Loucy (cell line): ENCODE measurements at regions not wholly inside any gene's neighbourhood (a gene's known extent, or its start where the extent isn't known, plus 50 kb on each side); places are given as distances from the start of the nearest gene placed in this dataset.
A peak's percentile ranks its signal among the peaks of the same experiment; 100 is the strongest.
"Not testable (repeated sequence)": the region's sequence is repeated elsewhere in the genome, so short reads cannot be mapped to it uniquely, and the experiment has no call there.

Source experiments
- H2AFZ ChIP-seq: fragments of 200-600 bp; sonication (generic); 2 replicates; pipeline ENCODE4 v1.6.0; 2016; ENCODE audit warnings: antibody characterized with exemption, mild to moderate bottlenecking, low read length, moderate library complexity
- H3F3A ChIP-seq: fragments of 200-600 bp; 2 replicates; pipeline ENCODE4 v1.6.0; 2016; ENCODE audit warnings: antibody characterized with exemption, low read depth, mild to moderate bottlenecking
- H3K27me3 ChIP-seq: fragments of 200-600 bp; sonication (generic); 2 replicates; pipeline ENCODE4 v1.6.1; 2014; ENCODE audit warnings: low read length, mild to moderate bottlenecking; ENCODE audit not compliant: insufficient read depth, poor library complexity, severe bottlenecking
- H3K36me3 ChIP-seq: fragments of 200-600 bp; sonication (generic); 2 replicates; pipeline ENCODE4 v1.6.1; 2016; ENCODE audit warnings: low read length; ENCODE audit not compliant: insufficient read depth
- H3K4me1 ChIP-seq: fragments of 200-600 bp; sonication (generic); 2 replicates; pipeline ENCODE4 v1.5.1; 2014; ENCODE audit warnings: low read length, mild to moderate bottlenecking; ENCODE audit not compliant: insufficient read depth, poor library complexity, severe bottlenecking
- H3K4me2 ChIP-seq: fragments of 200-600 bp; sonication (generic); 2 replicates; pipeline ENCODE4 v1.6.0; 2014; ENCODE audit warnings: antibody characterized with exemption, low read length, low read depth, mild to moderate bottlenecking; ENCODE audit not compliant: poor library complexity, severe bottlenecking
- H3K4me3 ChIP-seq: fragments of 200-600 bp; sonication (generic); 2 replicates; pipeline ENCODE4 v1.5.1; 2014; ENCODE audit warnings: low read length, mild to moderate bottlenecking, mixed read lengths; ENCODE audit not compliant: poor library complexity, severe bottlenecking
- H3K79me2 ChIP-seq: fragments of 200-600 bp; sonication (generic); 2 replicates; pipeline ENCODE4 v1.6.1; 2014; ENCODE audit warnings: low read length; ENCODE audit not compliant: insufficient read depth
- H3K9ac ChIP-seq: fragments of 200-600 bp; sonication (generic); 2 replicates; pipeline ENCODE4 v1.6.0; 2014; ENCODE audit warnings: mild to moderate bottlenecking, low read depth, low read length, moderate library complexity; ENCODE audit not compliant: poor library complexity, severe bottlenecking
- H3K9me2 ChIP-seq: fragments of 200-600 bp; sonication (generic); replicated peaks from 2 replicates; pipeline ENCODE4 v1.6.1; 2016; ENCODE audit warnings: low read depth, low read length, mixed read lengths
- H3K9me3 ChIP-seq: fragments of 200-600 bp; sonication (generic); 2 replicates; pipeline ENCODE4 v1.6.1; 2014; ENCODE audit warnings: mild to moderate bottlenecking, antibody characterized with exemption, low read length, low read depth; ENCODE audit not compliant: insufficient read depth
- H4K20me1 ChIP-seq: fragments of 200-600 bp; sonication (generic); 2 replicates; pipeline ENCODE4 v1.6.0; 2014; ENCODE audit warnings: antibody characterized with exemption, low read length, mild to moderate bottlenecking; ENCODE audit not compliant: insufficient read depth, poor library complexity, severe bottlenecking
- CTCF ChIP-seq: fragments of 200-600 bp; sonication (generic); conservative IDR thresholded peaks from 2 replicates; pipeline ENCODE4 v1.5.1; 2014; ENCODE audit warnings: mild to moderate bottlenecking, antibody characterized with exemption, low read length
- EZH2phosphoT487 ChIP-seq: fragments of 200-600 bp; IDR thresholded peaks from 2 replicates; pipeline ENCODE4 v1.6.1; 2018; ENCODE audit warnings: antibody characterized with exemption, mild to moderate bottlenecking, moderate library complexity, borderline replicate concordance

DNA sequence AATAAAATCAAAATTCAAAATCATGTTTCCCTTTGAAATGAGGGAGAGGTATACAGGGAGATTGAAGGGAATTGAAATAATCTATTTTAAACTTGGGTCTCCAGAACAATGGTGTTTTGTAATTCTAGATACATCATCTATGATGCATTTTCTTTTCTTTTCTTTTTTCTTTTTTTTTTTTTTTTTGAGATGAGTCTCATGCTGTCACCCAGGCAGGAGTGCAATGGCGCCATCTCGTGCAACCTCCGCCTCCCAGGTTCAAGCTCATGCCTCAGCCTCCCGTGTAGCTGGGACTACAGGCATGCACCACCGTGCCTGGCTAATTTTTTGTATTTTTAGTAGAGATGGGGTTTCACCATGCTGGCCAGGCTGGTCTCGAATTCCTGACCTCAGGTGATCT is 205.1 kb downstream of the LPIN1 start:
- H3K4me1 ChIP-seq, result peaks cover 17% of the 10 kb centered on the region
- H3K9me3 ChIP-seq, H3K9me2 ChIP-seq, H3K9ac ChIP-seq, H3K36me3 ChIP-seq, H3K4me2 ChIP-seq, H3K79me2 ChIP-seq, H3K27me3 ChIP-seq, H3F3A ChIP-seq, H4K20me1 ChIP-seq, H3K4me3 ChIP-seq, H2AFZ ChIP-seq: not testable (repeated sequence)
- TF ChIP-seq CTCF, result peak; percentile 30; the same call in 1 of the 2 replicates

DNA sequence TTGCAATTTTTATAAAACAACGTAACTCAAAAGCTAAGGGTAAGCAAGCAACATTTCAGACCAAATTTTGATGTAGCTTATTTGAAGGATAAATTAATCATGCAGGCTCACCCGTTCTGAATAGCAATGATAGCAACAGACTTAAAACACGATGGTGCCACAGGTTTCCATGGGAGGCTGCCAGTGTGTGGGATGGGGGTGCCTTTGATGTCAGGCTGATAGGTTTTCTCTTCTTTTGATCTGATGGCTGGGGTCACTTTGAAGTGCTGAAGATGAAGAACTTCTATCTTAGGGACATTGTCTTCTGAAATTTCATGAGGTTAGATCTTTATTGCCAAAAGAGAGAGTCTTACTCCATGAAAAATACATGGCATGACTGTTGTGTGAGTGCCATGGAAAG is 206.8 kb downstream of the LPIN1 start:
- Histone ChIP-seq H3K9ac (no peak overlapping the region), H3K27me3 (no peaks in the 10 kb centered on the region), H3F3A (no peaks in the 10 kb centered on the region), H2AFZ (no peak overlapping the region), H3K4me1 (peaks cover 17% of the 10 kb centered on the region), H3K9me3 (no peaks in the 10 kb centered on the region), H3K4me2 (no peak overlapping the region), H4K20me1 (no peaks in the 10 kb centered on the region), H3K4me3 (no peak overlapping the region), H3K79me2 (no peaks in the 10 kb centered on the region), H3K36me3 (no peaks in the 10 kb centered on the region), H3K9me2 (no peaks in the 10 kb centered on the region)
- TF ChIP-seq CTCF, result no peak
- TF ChIP-seq EZH2phosphoT487, result no peak

GRCh38 chr2:11955314-11955713 is 208.9 kb downstream of the LPIN1 start:
- H3K9me3 ChIP-seq, result no peaks in the 10 kb centered on the region
- H3K4me2 ChIP-seq, result no peak overlapping the region
- no peak for TF ChIP-seq EZH2phosphoT487
- no peak for TF ChIP-seq CTCF
- no peaks in the 10 kb centered on the region for H3K79me2 ChIP-seq
- H3K9ac ChIP-seq, result no peak overlapping the region
- no peaks in the 10 kb centered on the region for H3K9me2 ChIP-seq
- 0 out of 2 replicates have a peak, but pooled peaks cover 2% of the 10 kb centered on the region for H3F3A ChIP-seq
- H4K20me1 ChIP-seq, result no peaks in the 10 kb centered on the region
- H3K4me3 ChIP-seq, result no peak overlapping the region
- H2AFZ ChIP-seq, result no peak overlapping the region
- H3K4me1 ChIP-seq, result peaks cover 8% of the 10 kb centered on the region
- no peaks in the 10 kb centered on the region for H3K27me3 ChIP-seq
- H3K36me3 ChIP-seq, result no peaks in the 10 kb centered on the region
